ENCODE measurements at regions not wholly inside any gene's neighbourhood (a gene's known extent, or its start where the extent isn't known, plus 50 kb on each side); places are given as distances from the start of the nearest gene placed in this dataset.

DNA sequence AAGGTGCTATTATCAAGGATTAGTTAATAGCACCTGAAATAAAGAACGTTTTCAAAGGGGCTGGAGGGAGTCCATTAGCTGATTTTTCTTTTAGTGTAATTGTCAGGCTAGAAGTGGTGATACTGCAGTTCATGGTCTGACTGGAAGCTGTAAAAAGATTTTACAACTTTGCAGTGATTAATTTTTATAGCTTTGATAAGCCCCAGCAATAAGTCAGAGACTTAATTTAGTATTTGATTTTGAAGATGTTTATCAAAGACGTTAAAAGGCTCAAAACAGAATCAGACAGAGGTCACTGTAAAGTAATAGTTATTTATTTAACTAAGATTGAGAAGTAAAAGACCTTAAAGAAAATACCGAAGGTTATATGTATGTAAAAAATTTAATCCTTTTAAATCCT, 165.5 kb upstream of the FMN2 start:
- ATAC-seq (ENCODE audit: low read depth in 2 of 2) (no peak), DNase-seq (no peak)
- Mint-ChIP-seq H3K36me3 (no peaks in the 10 kb centered on the region), H3K27me3 (no peaks in the 10 kb centered on the region), H3K9me3 (no peaks in the 10 kb centered on the region), H3K27ac (no peak overlapping the region), H3K4me3 (no peak overlapping the region), H3K4me1 (no peaks in the 10 kb centered on the region)

DNA sequence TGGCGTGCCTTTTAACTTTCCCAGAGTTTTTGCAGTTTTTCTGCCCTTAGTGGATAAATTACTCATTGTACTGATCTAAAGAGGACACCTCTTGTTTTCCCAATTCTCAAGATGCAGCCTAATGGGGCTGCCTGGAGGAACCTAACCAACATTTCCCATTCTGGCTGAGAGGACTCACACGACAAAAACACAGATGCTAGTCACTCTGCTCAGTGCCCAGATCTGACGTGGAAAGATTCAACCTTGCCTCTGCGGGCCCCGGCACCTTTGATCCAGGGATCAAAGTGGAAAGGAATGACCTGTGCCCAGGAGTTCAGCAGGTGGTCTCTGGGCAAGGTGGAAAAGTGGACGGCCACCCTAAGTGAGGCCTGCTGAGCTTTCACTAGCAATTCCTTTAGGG, 162.4 kb upstream of the FMN2 start:
- Mint-ChIP-seq H3K4me3 (peak overlapping the region in 1 of 8 donors; percentile 23), H3K36me3 (no peaks in the 10 kb centered on the region), H3K27me3 (no peaks in the 10 kb centered on the region), H3K9me3 (peaks cover 0 to 2% (median 0%) of the 10 kb centered on the region in 7 donors), H3K27ac (no peak overlapping the region), H3K4me1 (no peaks in the 10 kb centered on the region)
- no peak for DNase-seq
- ATAC-seq (ENCODE audit: low read depth in 2 of 2) = no peak

DNA sequence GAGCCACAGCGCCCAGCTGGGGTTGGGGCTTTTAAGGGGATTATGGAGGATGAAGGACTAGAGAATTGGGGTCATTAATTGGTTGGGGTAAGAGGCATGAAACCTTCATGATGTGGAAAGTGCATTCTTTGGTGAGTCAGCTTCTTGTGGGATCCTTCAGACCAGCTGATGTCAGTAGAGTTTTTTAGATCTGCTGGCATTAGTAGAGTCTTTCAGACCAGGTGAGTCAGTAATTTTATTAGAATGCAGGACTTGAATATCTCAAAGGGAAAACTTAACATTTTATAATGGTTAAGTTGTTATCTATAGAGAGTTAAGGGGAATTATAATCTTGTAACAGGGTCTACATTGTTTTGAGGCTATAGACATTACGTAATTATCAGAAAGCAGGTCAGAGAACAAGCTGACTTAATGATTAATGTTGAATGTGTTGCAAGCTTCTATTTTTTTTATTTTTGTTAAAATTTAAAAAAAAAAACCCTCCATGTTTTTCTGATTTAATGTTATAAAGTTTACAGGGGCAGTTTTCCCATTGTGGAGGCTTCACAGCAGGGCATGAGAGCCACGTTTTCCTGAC, 160.9 kb upstream of the FMN2 start:
- DNase-seq (no peak), ATAC-seq (ENCODE audit: low read depth in 2 of 2) (no peak)
- no peak overlapping the region for H3K4me3 Mint-ChIP-seq
- H3K4me1 Mint-ChIP-seq = no peaks in the 10 kb centered on the region
- H3K9me3 Mint-ChIP-seq = peaks cover 0 to 2% (median 0%) of the 10 kb centered on the region in 7 donors
- no peaks in the 10 kb centered on the region for H3K36me3 Mint-ChIP-seq
- H3K27ac Mint-ChIP-seq = no peak overlapping the region
- H3K27me3 Mint-ChIP-seq = no peaks in the 10 kb centered on the region

DNA sequence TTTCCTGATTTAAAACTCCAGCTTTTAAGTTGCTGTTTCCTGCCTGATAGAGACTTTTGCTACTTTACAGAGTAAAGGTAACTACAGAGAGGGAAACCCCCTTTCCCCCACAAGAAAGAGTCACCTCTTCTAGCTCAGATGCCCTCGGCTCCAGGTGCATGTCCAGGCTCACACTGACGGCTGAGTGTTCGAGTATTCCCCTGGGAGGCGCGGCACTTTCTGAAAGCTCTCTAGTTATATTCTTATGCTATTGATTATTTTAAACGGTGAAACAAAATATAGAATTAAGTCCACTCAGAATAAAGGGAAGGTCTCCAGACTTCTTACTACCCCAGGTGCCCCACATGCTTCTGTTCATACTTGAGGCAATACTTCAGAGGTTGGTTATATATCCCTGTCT, 160.3 kb upstream of the FMN2 start:
- H3K9me3 Mint-ChIP-seq = peaks cover 0 to 2% (median 0%) of the 10 kb centered on the region in 7 donors
- DNase-seq (no peak), ATAC-seq (ENCODE audit: low read depth in 2 of 2) (no peak)
- no peak overlapping the region for H3K27ac Mint-ChIP-seq
- no peaks in the 10 kb centered on the region for H3K27me3 Mint-ChIP-seq
- H3K36me3 Mint-ChIP-seq = no peaks in the 10 kb centered on the region
- no peak overlapping the region for H3K4me3 Mint-ChIP-seq
- no peaks in the 10 kb centered on the region for H3K4me1 Mint-ChIP-seq

DNA sequence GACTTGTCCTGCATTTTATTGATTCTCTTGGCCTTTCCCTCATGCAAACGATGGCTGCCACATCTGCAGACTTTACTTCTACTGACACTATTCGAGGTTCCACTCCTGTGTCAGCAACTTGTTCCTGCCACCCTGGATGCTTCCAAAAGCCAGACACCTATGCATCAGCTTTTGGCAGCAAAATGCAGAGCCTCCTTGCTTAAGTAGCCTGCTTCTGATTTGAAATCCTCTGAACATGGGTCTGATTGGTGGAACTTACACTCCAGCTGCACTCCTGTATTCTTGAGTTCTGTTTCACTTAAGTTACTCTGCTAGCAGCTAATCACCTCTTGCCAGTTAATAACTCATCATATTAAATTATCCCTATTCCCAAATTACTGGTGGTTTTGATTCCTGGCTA, 152.1 kb upstream of the FMN2 start:
- no peak overlapping the region for H3K27ac Mint-ChIP-seq
- H3K4me3 Mint-ChIP-seq = no peak overlapping the region
- H3K4me1 Mint-ChIP-seq = no peaks in the 10 kb centered on the region
- H3K36me3 Mint-ChIP-seq = peaks cover 0 to 3% of the 10 kb centered on the region in 2 donors
- H3K9me3 Mint-ChIP-seq = peaks cover 0 to 23% (median 12%) of the 10 kb centered on the region in 7 donors
- H3K27me3 Mint-ChIP-seq = no peaks in the 10 kb centered on the region
- DNase-seq (no peak), ATAC-seq (ENCODE audit: low read depth in 2 of 2) (no peak)

DNA sequence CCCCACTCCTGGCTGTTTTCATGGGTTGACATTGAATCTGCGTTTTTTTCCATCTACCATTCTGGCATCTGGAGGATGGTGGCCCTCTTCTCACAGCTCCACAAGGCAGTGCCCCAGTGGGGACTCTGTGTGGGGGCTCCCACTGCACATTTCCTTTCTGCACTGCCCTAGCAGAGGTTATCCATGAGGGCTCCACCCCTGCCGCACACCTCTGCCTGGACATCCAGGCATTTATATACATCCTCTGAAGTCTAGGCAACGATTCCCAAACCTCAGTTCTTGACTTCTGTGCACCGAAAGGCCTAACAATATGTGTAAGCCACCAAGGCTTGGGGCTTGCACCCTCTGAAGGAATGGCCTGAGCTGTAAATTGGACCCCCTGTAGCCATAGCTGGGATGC, 147.9 kb upstream of the FMN2 start:
- H3K27me3 Mint-ChIP-seq = no peaks in the 10 kb centered on the region
- DNase-seq (no peak), ATAC-seq (ENCODE audit: low read depth in 2 of 2) (no peak)
- no peaks in the 10 kb centered on the region for H3K4me1 Mint-ChIP-seq
- no peak overlapping the region for H3K4me3 Mint-ChIP-seq
- peaks cover 0 to 26% (median 17%) of the 10 kb centered on the region in 7 donors for H3K9me3 Mint-ChIP-seq
- peaks cover 0 to 4% of the 10 kb centered on the region in 2 donors for H3K36me3 Mint-ChIP-seq
- no peak overlapping the region for H3K27ac Mint-ChIP-seq

DNA sequence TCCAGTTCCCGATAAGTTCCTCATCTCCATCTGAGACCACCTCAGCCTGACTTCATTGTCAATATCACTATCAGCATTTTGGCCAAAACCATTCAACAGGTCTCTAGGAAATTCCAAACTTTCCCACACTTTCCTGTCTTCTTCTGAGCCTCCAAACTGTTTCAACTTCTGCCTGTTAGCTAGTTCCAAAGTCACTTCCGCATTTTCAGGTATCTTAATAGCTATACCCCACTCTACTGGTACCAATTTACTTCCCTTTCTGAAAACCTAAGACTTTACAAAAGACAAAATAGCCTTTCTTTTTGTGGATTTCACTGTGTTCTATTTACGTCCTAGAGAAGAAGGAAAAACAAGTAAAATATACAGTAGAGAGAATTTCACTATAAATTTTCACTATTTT, 147.0 kb upstream of the FMN2 start:
- no peak overlapping the region for H3K4me3 Mint-ChIP-seq
- ATAC-seq (ENCODE audit: low read depth in 2 of 2) = no peak
- H3K4me1 Mint-ChIP-seq = no peaks in the 10 kb centered on the region
- H3K36me3 Mint-ChIP-seq = peaks cover 0 to 4% of the 10 kb centered on the region in 2 donors
- H3K9me3 Mint-ChIP-seq = peaks cover 0 to 26% (median 17%) of the 10 kb centered on the region in 7 donors
- H3K27ac Mint-ChIP-seq = peak overlapping the region in 1 of 6 donors; percentile 12
- no peaks in the 10 kb centered on the region for H3K27me3 Mint-ChIP-seq
- no peak for DNase-seq

DNA sequence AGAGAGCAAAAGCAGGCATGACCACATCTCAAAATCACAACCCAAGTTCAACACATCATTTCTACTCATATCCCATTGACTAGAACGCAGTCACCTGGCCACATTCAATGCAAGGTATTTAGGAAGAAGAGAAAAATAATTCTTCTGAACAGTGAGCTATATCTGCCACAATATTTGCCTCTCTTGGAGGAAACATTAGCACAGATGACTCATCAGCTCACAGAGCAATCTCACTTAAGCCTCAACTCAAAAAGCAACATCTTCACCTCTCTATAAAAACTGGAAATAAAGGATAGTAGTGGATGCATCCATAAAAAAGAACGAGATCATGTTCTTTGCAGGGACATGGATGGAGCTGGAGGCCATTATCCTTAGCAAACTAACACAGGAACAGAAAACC, 143.9 kb upstream of the FMN2 start:
- Mint-ChIP-seq H3K27me3 (peaks cover 0 to 8% (median 0%) of the 10 kb centered on the region in 3 donors), H3K4me1 (no peaks in the 10 kb centered on the region), H3K9me3 (peaks cover 0 to 19% (median 15%) of the 10 kb centered on the region in 7 donors), H3K4me3 (no peak overlapping the region), H3K27ac (no peak overlapping the region), H3K36me3 (peaks cover 0 to 4% of the 10 kb centered on the region in 2 donors)
- DNase-seq = no peak
- ATAC-seq (ENCODE audit: low read depth in 2 of 2) = no peak

DNA sequence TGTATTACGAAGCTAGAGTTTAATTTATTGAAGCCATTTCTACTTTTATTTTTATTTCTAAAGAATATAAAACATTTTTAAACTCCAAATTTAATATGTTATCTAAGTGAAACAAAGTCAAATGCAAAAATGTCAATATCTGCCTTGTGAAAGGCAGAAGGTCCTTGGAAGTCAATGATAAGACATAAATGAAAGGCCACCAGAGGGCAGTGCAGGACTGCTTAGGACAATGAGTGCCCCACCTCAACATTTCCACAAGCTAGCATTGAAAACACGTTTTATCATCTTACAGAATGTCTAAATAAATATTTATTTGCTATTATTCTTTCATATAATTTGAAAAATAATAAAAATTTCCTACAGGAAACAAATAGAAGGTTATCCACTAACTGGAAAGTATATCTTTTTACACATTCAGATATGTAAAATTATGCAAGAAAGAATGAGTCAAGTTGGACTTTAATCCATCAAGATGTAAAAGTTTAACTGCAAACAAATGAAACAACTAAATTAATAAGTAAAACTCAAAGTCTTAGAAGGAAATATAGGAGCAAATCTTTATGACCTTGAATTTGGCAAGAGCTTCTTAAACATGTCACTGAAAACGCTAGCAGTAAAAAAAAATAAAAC, 140.1 kb upstream of the FMN2 start:
- Mint-ChIP-seq H3K27me3 (peaks cover 0 to 8% (median 5%) of the 10 kb centered on the region in 3 donors), H3K9me3 (no peaks in the 10 kb centered on the region), H3K4me3 (no peak overlapping the region), H3K4me1 (no peaks in the 10 kb centered on the region), H3K36me3 (no peaks in the 10 kb centered on the region), H3K27ac (no peak overlapping the region)
- ATAC-seq (ENCODE audit: low read depth in 2 of 2) (no peak), DNase-seq (peak; percentile 15)

DNA sequence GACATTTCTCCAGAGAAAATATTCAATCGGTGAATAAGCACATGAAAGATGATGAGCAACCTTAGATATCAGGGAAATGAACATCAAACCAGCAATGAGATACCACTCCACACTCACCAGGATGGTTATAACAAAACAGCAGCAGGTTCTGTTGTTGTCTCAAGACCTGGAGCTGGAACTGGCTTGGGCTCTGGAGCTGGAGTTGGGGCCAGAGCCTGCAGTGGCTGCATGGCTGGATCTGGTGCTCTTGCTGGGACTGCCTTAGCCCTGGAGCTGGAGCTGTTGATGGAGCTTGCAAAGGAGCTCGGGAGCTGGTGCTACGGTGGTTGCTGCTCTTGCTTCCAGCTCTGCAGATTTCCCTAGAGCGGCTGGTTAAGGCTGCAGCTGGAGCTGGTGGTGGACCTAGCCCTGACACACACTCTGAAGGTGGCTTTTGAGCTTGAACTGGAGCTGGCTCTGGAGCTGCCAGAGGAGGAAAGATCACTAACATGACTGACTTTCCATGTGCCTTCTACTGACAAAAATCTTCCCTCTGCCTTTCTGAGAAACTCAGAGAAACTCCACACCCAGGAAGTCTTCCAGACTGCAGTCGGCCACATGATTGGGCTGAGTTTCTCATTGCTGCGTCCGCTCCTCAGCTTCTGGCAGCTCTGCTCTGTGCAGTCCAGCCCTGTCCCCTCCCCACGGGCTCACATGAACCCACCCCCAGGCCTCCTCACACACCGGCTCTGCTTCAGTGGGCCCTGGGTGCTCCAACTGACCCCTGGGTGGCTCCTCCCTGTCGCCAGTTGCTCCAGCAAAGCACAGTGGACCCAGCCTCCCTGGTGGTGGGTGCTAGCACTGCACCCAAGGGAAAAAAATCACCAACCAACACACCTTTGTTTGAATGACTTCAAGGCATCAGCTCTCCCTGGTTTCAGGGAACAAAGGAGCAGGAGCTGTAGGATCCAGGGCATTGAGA, 139.1 kb upstream of the FMN2 start:
- Mint-ChIP-seq H3K36me3 (no peaks in the 10 kb centered on the region), H3K4me1 (no peaks in the 10 kb centered on the region), H3K27me3 (peaks cover 0 to 8% (median 5%) of the 10 kb centered on the region in 3 donors), H3K9me3 (peaks cover 0 to 2% (median 0%) of the 10 kb centered on the region in 7 donors), H3K4me3 (peak overlapping the region in 1 of 8 donors; percentile 52), H3K27ac (no peak overlapping the region)
- ATAC-seq (ENCODE audit: low read depth in 2 of 2) (no peak), DNase-seq (no peak)

DNA sequence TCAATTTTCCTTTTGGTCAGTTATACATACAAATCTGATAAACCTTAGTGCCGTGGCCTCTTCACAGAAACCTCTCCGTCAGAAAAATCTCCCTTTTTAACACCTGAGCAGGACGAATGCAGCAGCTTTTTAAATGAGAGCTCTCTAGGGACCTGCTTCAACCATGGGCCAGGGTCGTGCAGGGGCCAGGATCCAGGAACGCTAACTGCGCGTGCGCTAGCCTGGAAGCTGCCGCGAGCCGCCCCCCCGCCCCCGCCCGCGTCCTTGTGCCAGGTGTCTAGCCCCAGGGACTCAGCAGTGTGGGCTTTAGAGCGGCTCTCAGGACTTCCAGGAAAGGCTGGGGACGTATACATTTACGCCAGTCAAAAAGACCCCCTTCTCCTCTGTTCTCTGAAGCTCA, 136.8 kb upstream of the FMN2 start:
- H3K4me1 Mint-ChIP-seq = no peaks in the 10 kb centered on the region
- no peak overlapping the region for H3K4me3 Mint-ChIP-seq
- H3K9me3 Mint-ChIP-seq = peaks cover 0 to 5% (median 0%) of the 10 kb centered on the region in 7 donors
- ATAC-seq (ENCODE audit: low read depth in 2 of 2) (no peak), DNase-seq (no peak)
- H3K27ac Mint-ChIP-seq = peak overlapping the region in 1 of 6 donors; percentile 69
- no peaks in the 10 kb centered on the region for H3K36me3 Mint-ChIP-seq
- H3K27me3 Mint-ChIP-seq = peaks cover 3 to 8% (median 5%) of the 10 kb centered on the region in 3 donors

DNA sequence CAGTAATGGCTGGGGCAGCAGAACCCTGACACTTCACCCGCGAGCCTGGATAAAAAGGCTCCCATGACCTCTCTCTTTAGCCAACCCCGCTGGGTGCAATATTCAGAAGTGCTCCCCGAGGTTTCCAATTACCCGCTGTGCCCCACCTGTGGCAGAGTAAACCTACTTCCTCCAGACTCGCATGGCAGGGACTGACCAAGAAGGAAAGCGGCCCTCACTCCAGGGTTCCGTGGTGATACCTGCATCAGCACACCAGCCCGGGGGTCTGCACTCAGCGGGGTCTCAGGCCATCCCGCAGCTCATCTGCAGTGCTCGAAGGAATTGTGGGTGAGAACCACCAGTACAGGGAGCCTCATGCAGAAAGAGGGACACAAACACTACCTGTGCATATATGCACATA, 136.3 kb upstream of the FMN2 start:
- Mint-ChIP-seq H3K36me3 (no peaks in the 10 kb centered on the region), H3K4me3 (peak overlapping the region in 1 of 8 donors; percentile 47), H3K4me1 (no peaks in the 10 kb centered on the region), H3K27ac (no peak overlapping the region), H3K9me3 (peaks cover 0 to 5% (median 0%) of the 10 kb centered on the region in 7 donors), H3K27me3 (peaks cover 5% of the 10 kb centered on the region in 3 donors)
- DNase-seq (no peak), ATAC-seq (ENCODE audit: low read depth in 2 of 2) (no peak)

DNA sequence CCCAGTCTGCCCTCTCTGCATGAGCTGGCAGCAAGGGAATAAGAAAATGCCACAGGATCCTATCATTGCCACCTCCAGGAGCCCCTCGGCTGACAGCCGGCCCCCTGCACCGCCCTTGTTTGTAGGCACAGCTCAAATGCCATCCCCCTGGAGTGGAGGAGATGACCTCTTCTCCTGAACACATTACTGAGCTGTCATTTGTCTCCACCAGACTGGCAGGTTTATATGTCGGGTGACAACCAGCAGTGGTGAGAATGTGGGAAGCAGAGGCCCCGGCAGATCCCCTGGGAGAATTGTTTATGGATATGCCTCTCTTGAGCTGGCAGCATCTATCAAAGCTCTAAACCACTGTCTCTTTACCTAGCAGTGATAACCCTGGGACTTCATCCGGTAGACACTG, 135.4 kb upstream of the FMN2 start:
- ATAC-seq (ENCODE audit: low read depth in 2 of 2) (no peak), DNase-seq (no peak)
- H3K9me3 Mint-ChIP-seq = peaks cover 0 to 5% (median 0%) of the 10 kb centered on the region in 7 donors
- peaks cover 0 to 5% (median 5%) of the 10 kb centered on the region in 3 donors for H3K27me3 Mint-ChIP-seq
- no peaks in the 10 kb centered on the region for H3K36me3 Mint-ChIP-seq
- H3K4me3 Mint-ChIP-seq = no peak overlapping the region
- H3K27ac Mint-ChIP-seq = no peak overlapping the region
- H3K4me1 Mint-ChIP-seq = no peaks in the 10 kb centered on the region

Data from naive B cell (primary cell).